Activated CD4-positive, alpha-beta T cell treated with anti-CD3 and anti-CD28 coated beads for 36 hours (primary cell): ENCODE measurements at regions not wholly inside any gene's neighbourhood (a gene's known extent, or its start where the extent isn't known, plus 50 kb on each side); places are given as distances from the start of the nearest gene placed in this dataset.
A peak's percentile ranks its signal among the peaks of the same experiment; 100 is the strongest.

ENCODE experiments used
- ATAC-seq: fragments of 200-7000 bp; cut with Tn5 transposase; one replicate; pipeline ENCODE4 v1.10.0; 2021; ENCODE audit warnings: mild to moderate bottlenecking, moderate library complexity
- CTCF ChIA-PET: fragments of 350-600 bp; sonication (Branson Sonifier 250); formaldehyde crosslinking; loops from one replicate; lab custom pipeline; 2021; ENCODE audit warnings: antibody characterized with exemption; lab: Charles Lee
- POLR2A ChIA-PET: fragments of 350-600 bp; sonication (Branson Sonifier 250); formaldehyde crosslinking; loops from one replicate; lab custom pipeline; 2021; ENCODE audit warnings: antibody characterized with exemption, inconsistent platforms; lab: Charles Lee
- DNase-seq: peaks from one replicate; pipeline ENCODE4 v3.0.0-alpha.2; 2020
- H3K27ac Mint-ChIP-seq: one replicate; pipeline ENCODE4 v1.8.0; 2021; ENCODE audit warnings: mixed read lengths
- H3K27me3 Mint-ChIP-seq: one replicate; pipeline ENCODE4 v1.8.0; 2021; ENCODE audit warnings: mixed read lengths
- H3K36me3 Mint-ChIP-seq: one replicate; pipeline ENCODE4 v1.8.0; 2021; ENCODE audit warnings: low read depth, mixed read lengths
- H3K4me1 Mint-ChIP-seq: one replicate; pipeline ENCODE4 v1.8.0; 2021; ENCODE audit warnings: mixed read lengths
- H3K4me3 Mint-ChIP-seq: one replicate; pipeline ENCODE4 v1.8.0; 2021; ENCODE audit warnings: mild to moderate bottlenecking, moderate library complexity, mixed read lengths
- H3K9me3 Mint-ChIP-seq: one replicate; pipeline ENCODE4 v1.8.0; 2021; ENCODE audit warnings: low read depth, mixed read lengths
- intact Hi-C, 2 experiments: fragments of 100-400 bp; cut with DNase I in 1 of 2; cut with micrococcal nuclease in 1 of 2; formaldehyde crosslinking; loops; one replicate each; pipeline versions ENCODE4 v1.14.2 to v1.15.1; 2022 to 2024; cut with DNase I, micrococcal nuclease

DNA sequence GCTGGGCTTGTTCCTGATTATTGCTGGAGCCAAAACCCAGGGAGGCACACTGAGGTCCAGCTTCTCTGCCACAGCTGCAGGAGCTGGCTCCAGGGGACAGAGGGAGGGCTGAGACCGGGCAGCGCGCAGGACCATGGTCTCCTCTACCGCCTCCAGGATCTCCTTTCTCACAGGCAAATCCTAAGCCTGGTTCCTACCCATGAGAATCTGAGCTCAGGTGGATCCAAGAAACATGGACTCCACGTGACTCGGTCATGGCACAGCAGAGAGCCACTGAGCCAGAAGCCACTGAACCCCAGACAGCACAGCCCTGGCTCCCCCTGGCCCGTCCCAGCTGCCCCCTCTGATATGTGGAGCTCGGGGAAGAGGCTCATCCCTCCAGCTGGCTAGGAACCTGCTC is 653.4 kb upstream of the ID2 start:
- CTCF ChIA-PET, result interaction anchor here (0.8 kb wide), 1 partner anchor 10 kb away, joined by 3 read pairs; no protein-coding TSS in a partner anchor
- Mint-ChIP-seq H3K27me3 (peaks cover 4% of the 10 kb centered on the region), H3K4me3 (no peak overlapping the region)

GRCh38 chr2:8028981-8029380 is 652.9 kb upstream of the ID2 start:
- Mint-ChIP-seq H3K36me3 (no peaks in the 10 kb centered on the region), H3K27me3 (peaks cover 4% of the 10 kb centered on the region), H3K27ac (no peak overlapping the region), H3K9me3 (no peaks in the 10 kb centered on the region), H3K4me3 (no peak overlapping the region), H3K4me1 (peaks cover 9% of the 10 kb centered on the region)
- intact Hi-C loops, result no loop called here
- ATAC-seq (no peak), DNase-seq (no peak)
- ChIA-PET CTCF (interaction anchor here (0.8 kb wide), 1 partner anchor 9 kb away, joined by 3 read pairs; no protein-coding TSS in a partner anchor), POLR2A (no interaction called here)

More for the DNA sequence above, 653.4 kb upstream of the ID2 start:
- no peak for ATAC-seq
- no peaks in the 10 kb centered on the region for H3K36me3 Mint-ChIP-seq
- intact Hi-C loops, result no loop called here
- POLR2A ChIA-PET, result no interaction called here
- peaks cover 9% of the 10 kb centered on the region for H3K4me1 Mint-ChIP-seq
- no peaks in the 10 kb centered on the region for H3K9me3 Mint-ChIP-seq
- no peak overlapping the region for H3K27ac Mint-ChIP-seq
- DNase-seq, result no peak

DNA sequence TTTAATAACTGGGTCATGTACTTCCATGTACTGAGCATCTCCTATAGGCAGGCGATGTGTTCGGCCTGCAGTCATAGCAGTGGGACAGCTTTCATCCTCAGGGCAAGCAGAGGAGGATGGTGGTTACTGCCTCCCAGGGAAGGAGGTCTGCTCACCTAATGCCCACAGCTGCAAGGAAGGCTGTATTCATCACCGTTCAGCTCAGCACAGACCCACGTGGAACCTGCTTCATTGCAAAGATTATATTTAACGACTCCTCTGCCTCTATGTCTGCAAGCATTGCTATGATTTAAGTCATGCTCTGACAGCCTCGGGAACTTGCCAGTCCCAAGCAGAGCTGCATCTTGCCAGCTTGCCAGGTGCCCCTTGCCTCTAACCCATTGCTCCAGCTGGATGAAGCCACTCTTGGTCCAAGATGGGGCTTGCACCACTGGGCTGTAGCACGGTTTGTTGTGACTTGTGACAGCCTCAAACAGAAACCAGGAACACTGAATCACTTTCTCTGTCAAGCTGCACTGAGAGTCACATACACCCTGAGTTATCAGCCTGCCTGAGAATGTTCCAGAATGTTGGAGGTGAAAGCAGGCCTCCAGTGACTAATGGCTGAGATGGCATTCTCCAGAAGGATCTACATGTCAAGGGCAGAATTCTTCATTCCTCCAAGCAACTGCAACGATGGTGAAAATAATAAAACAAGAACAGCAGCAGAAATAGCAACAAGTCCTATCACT is 651.1 kb upstream of the ID2 start:
- ChIA-PET POLR2A (no interaction called here), CTCF (interaction anchor here (0.6 to 2.2 kb wide), 3 partner anchors 15 to 343 kb away, joined by 3 to 7 read pairs (median 3); no protein-coding TSS in a partner anchor)
- DNase-seq, result no peak
- peaks cover 9% of the 10 kb centered on the region for H3K4me1 Mint-ChIP-seq
- H3K27ac Mint-ChIP-seq, result peak overlapping the region; percentile 66
- no peaks in the 10 kb centered on the region for H3K9me3 Mint-ChIP-seq
- H3K36me3 Mint-ChIP-seq, result no peaks in the 10 kb centered on the region
- peak; percentile 84 for ATAC-seq
- H3K4me3 Mint-ChIP-seq, result no peak overlapping the region
- intact Hi-C loops, result no loop called here
- H3K27me3 Mint-ChIP-seq, result peaks cover 4% of the 10 kb centered on the region

DNA sequence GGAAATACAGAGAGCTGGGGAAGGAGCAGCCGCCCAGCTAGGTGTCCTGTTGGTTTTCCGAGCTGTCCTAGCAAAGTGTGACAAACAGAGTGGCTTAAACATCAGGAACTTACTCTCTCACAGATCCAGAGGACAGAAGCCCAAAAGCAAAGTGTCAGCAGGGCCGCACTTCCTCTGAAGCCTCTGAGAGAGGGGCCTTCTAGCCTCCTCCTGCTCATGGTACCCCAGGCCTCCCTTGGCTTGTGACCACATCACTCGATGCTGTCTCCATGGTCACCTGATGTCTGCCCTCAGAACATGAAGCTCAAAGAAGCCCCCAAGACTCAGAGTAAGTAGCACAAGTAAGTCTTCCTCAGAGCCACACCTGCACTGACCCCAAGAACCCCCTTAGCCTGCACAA is 650.5 kb upstream of the ID2 start:
- DNase-seq (no peak), ATAC-seq (no peak)
- ChIA-PET CTCF (interaction anchor here (0.6 to 2.2 kb wide), 2 partner anchors 15 to 342 kb away, joined by 3 to 7 read pairs; no protein-coding TSS in a partner anchor), POLR2A (no interaction called here)
- H3K4me1 Mint-ChIP-seq, result peaks cover 9% of the 10 kb centered on the region
- peaks cover 4% of the 10 kb centered on the region for H3K27me3 Mint-ChIP-seq
- intact Hi-C loops, result no loop called here
- H3K9me3 Mint-ChIP-seq, result no peaks in the 10 kb centered on the region
- no peaks in the 10 kb centered on the region for H3K36me3 Mint-ChIP-seq
- no peak overlapping the region for H3K4me3 Mint-ChIP-seq
- no peak overlapping the region for H3K27ac Mint-ChIP-seq

DNA sequence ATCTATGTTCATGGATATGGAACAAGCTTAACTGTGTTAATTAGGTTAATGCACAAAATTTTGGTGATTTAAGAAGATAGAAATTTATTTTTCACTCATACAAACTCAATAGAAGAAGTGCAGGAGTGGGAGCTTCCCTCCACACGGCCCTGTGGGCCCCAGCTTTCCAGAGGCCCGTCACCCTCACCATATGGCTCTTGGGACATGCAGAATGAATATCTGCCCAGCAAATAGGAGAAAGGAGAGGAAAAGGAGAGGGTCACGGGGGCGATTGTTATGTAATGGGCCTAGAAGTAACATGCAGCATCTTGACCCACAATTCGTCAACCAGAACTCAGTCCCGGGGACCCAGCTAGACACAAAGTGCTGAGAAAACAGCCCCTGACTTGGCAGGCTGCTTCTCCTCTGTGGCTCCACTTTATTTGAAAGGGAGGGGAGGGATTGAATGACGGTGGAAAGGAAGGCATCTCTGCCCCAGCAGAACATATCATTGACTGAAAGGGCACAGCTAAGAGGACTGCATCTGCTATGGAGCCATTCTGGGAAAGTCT is 648.2 kb upstream of the ID2 start:
- DNase-seq (no peak), ATAC-seq (no peak)
- Mint-ChIP-seq H3K27me3 (peaks cover 2% of the 10 kb centered on the region), H3K4me3 (no peak overlapping the region), H3K9me3 (no peaks in the 10 kb centered on the region), H3K36me3 (no peaks in the 10 kb centered on the region), H3K27ac (no peak overlapping the region), H3K4me1 (peaks cover 9% of the 10 kb centered on the region)
- CTCF ChIA-PET, result interaction anchor here (0.6 kb wide), 1 partner anchor 216 kb away, joined by 3 read pairs; no protein-coding TSS in a partner anchor
- POLR2A ChIA-PET, result no interaction called here
- intact Hi-C loops, result no loop called here

GRCh38 chr2:8036366-8036765 is 645.5 kb upstream of the ID2 start:
- intact Hi-C loops, result no loop called here
- no peaks in the 10 kb centered on the region for H3K36me3 Mint-ChIP-seq
- ChIA-PET CTCF (no interaction called here), POLR2A (no interaction called here)
- no peak overlapping the region for H3K4me3 Mint-ChIP-seq
- no peak overlapping the region for H3K27ac Mint-ChIP-seq
- DNase-seq (no peak), ATAC-seq (no peak)
- no peaks in the 10 kb centered on the region for H3K27me3 Mint-ChIP-seq
- peaks cover 1% of the 10 kb centered on the region for H3K4me1 Mint-ChIP-seq
- H3K9me3 Mint-ChIP-seq, result no peaks in the 10 kb centered on the region

DNA sequence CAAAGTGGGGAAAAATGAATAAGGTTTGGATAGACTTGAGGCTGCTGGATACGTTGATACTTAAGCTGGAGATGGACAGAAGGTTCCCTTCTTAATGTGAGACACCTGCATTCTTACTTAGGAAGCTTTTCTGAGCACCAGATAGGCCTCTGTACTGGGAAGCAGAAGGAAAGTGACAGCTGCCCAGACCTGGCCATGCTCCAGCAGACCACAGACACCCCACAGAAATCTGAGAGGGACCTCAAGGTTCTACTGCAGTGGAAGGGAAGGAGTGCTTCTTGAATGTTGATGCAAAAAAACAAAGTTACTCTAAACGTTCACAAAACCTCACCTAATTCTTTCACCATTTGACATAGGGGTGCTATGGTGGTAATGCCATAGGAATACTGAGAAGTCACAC is 642.1 kb upstream of the ID2 start:
- H3K27ac Mint-ChIP-seq, result no peak overlapping the region
- H3K36me3 Mint-ChIP-seq, result no peaks in the 10 kb centered on the region
- no peaks in the 10 kb centered on the region for H3K27me3 Mint-ChIP-seq
- no peaks in the 10 kb centered on the region for H3K4me1 Mint-ChIP-seq
- DNase-seq (no peak), ATAC-seq (no peak)
- H3K9me3 Mint-ChIP-seq, result no peaks in the 10 kb centered on the region
- ChIA-PET CTCF (no interaction called here), POLR2A (no interaction called here)
- H3K4me3 Mint-ChIP-seq, result no peak overlapping the region
- intact Hi-C loops, result no loop called here

DNA sequence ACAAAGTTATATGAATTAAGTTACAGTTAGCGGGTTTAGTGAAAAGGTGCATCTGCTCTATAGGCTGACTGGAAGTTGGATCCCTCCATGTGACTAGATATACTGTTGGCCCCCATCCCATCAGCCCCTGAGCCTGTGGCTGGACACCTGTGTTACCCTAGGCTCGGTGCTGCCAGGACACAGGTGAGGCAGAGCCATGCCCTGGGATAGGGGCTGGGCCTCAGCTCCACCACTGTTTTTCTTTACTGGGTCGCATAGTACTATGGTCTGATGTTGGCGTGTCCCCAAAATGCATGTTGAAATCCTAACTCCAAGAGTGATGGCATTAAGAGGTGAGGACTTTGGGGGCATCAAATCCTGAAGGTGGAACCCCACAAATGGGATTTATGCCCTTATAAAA is 638.6 kb upstream of the ID2 start:
- Mint-ChIP-seq H3K27me3 (peaks cover 5% of the 10 kb centered on the region), H3K27ac (no peak overlapping the region), H3K36me3 (no peaks in the 10 kb centered on the region), H3K9me3 (no peaks in the 10 kb centered on the region), H3K4me3 (no peak overlapping the region), H3K4me1 (no peaks in the 10 kb centered on the region)
- POLR2A ChIA-PET, result no interaction called here
- intact Hi-C loops, result no loop called here
- no peak for DNase-seq
- no peak for ATAC-seq
- CTCF ChIA-PET, result no interaction called here

GRCh38 chr2:8044046-8044594 is 637.7 kb upstream of the ID2 start:
- POLR2A ChIA-PET, result interaction anchor here (0.7 kb wide), 1 partner anchor 12 kb away, joined by 4 read pairs; no protein-coding TSS in a partner anchor
- Mint-ChIP-seq H3K36me3 (no peaks in the 10 kb centered on the region), H3K4me3 (no peak overlapping the region), H3K9me3 (no peaks in the 10 kb centered on the region), H3K4me1 (peaks cover 2% of the 10 kb centered on the region), H3K27ac (no peak overlapping the region), H3K27me3 (peaks cover 5% of the 10 kb centered on the region)
- ATAC-seq (no peak), DNase-seq (no peak)
- intact Hi-C loops, result no loop called here
- CTCF ChIA-PET, result interaction anchor here (1.1 kb wide), 1 partner anchor 24 kb away, joined by 3 read pairs; no protein-coding TSS in a partner anchor

- POLR2A ChIA-PET, result no interaction called here
- CTCF ChIA-PET, result interaction anchor here (0.7 to 1.1 kb wide), 2 partner anchors 25 to 126 kb away, joined by 3 to 4 read pairs; no protein-coding TSS in a partner anchor
These were observed 636.7 kb upstream of the ID2 start for GRCh38 chr2:8045081-8045614.

GRCh38 chr2:8046849-8047248 is 635.0 kb upstream of the ID2 start:
- Mint-ChIP-seq H3K27ac (no peak overlapping the region), H3K27me3 (peaks cover 5% of the 10 kb centered on the region)
- CTCF ChIA-PET, result no interaction called here

More at GRCh38 chr2:8045081-8045614, 636.7 kb upstream of the ID2 start:
- no peak for ATAC-seq
- H3K27me3 Mint-ChIP-seq, result peaks cover 5% of the 10 kb centered on the region
- H3K4me1 Mint-ChIP-seq, result peaks cover 13% of the 10 kb centered on the region
- H3K36me3 Mint-ChIP-seq, result no peaks in the 10 kb centered on the region
- no peaks in the 10 kb centered on the region for H3K9me3 Mint-ChIP-seq
- no peak for DNase-seq
- H3K4me3 Mint-ChIP-seq, result no peak overlapping the region
- H3K27ac Mint-ChIP-seq, result peak overlapping the region; percentile 32
- intact Hi-C loops, result no loop called here

More at GRCh38 chr2:8046849-8047248, 635.0 kb upstream of the ID2 start:
- no peak for ATAC-seq
- Mint-ChIP-seq H3K4me1 (peaks cover 23% of the 10 kb centered on the region), H3K9me3 (peaks cover 5% of the 10 kb centered on the region), H3K4me3 (no peak overlapping the region), H3K36me3 (peaks cover 2% of the 10 kb centered on the region)
- POLR2A ChIA-PET, result no interaction called here
- intact Hi-C loops, result no loop called here
- DNase-seq, result no peak
